Muscle layer of duodenum (tissue), 2 donors: ENCODE measurements at regions not wholly inside any gene's neighbourhood (a gene's known extent, or its start where the extent isn't known, plus 50 kb on each side); places are given as distances from the start of the nearest gene placed in this dataset.

Experiments
- H3K27ac ChIP-seq: one replicate; pipeline ENCODE4 v1.7.0; 2013; ENCODE audit warnings: mild to moderate bottlenecking, low read length
- H3K27me3 ChIP-seq: one replicate; pipeline ENCODE4 v1.7.0; 2013; ENCODE audit warnings: low read depth, mild to moderate bottlenecking, control low read depth, low read length
- H3K36me3 ChIP-seq, 2 donors: one replicate each; pipeline ENCODE4 v1.7.0; 2013; ENCODE audit warnings: low read length in 2 of 2, control low read depth in 1 of 2, mild to moderate bottlenecking in 1 of 2; ENCODE audit not compliant: insufficient read depth in 2 of 2, control insufficient read depth in 1 of 2
- H3K4me1 ChIP-seq, 2 donors: one replicate each; pipeline ENCODE4 v1.7.0; 2013; ENCODE audit warnings: low read length in 2 of 2, mild to moderate bottlenecking in 2 of 2, control low read depth in 1 of 2, moderate library complexity in 1 of 2; ENCODE audit not compliant: insufficient read depth in 2 of 2, control insufficient read depth in 1 of 2
- H3K4me3 ChIP-seq, 2 donors: one replicate each; pipeline ENCODE4 v1.7.0; 2013; ENCODE audit warnings: low read length in 2 of 2, low read depth in 1 of 2, mild to moderate bottlenecking in 1 of 2
- H3K9me3 ChIP-seq, 2 donors: one replicate each; pipeline ENCODE4 v1.7.0; 2013; ENCODE audit warnings: low read length in 2 of 2, control low read depth in 1 of 2, mild to moderate bottlenecking in 1 of 2; ENCODE audit not compliant: control insufficient read depth in 1 of 2
- donor health status: healthy.

GRCh38 chr6:169841251-169841650 lies 89.8 kb downstream of the ERMARD start:
- H3K27ac ChIP-seq = no peak overlapping the region
- no peaks in the 10 kb centered on the region for H3K4me1 ChIP-seq
- no peak overlapping the region for H3K4me3 ChIP-seq
- no peaks in the 10 kb centered on the region for H3K36me3 ChIP-seq
- no peaks in the 10 kb centered on the region for H3K9me3 ChIP-seq
- H3K27me3 ChIP-seq = no peaks in the 10 kb centered on the region

GRCh38 chr6:169839898-169840631 lies 88.6 kb downstream of the ERMARD start:
- no peaks in the 10 kb centered on the region for H3K36me3 ChIP-seq
- H3K4me3 ChIP-seq = no peak overlapping the region
- no peaks in the 10 kb centered on the region for H3K9me3 ChIP-seq
- H3K4me1 ChIP-seq = no peaks in the 10 kb centered on the region
- H3K27me3 ChIP-seq = no peaks in the 10 kb centered on the region
- no peak overlapping the region for H3K27ac ChIP-seq

- Histone ChIP-seq H3K9me3 (no peaks in the 10 kb centered on the region), H3K27ac (no peak overlapping the region), H3K36me3 (no peaks in the 10 kb centered on the region), H3K27me3 (no peaks in the 10 kb centered on the region), H3K4me1 (no peaks in the 10 kb centered on the region), H3K4me3 (no peak overlapping the region)
Measured at GRCh38 chr6:169839493-169839892, 88.1 kb downstream of the ERMARD start.

GRCh38 chr6:169839029-169839481 lies 87.6 kb downstream of the ERMARD start:
- no peaks in the 10 kb centered on the region for H3K36me3 ChIP-seq
- no peaks in the 10 kb centered on the region for H3K27me3 ChIP-seq
- no peaks in the 10 kb centered on the region for H3K9me3 ChIP-seq
- no peaks in the 10 kb centered on the region for H3K4me1 ChIP-seq
- H3K27ac ChIP-seq = no peak overlapping the region
- H3K4me3 ChIP-seq = no peak overlapping the region

GRCh38 chr6:169838346-169839028 lies 87.1 kb downstream of the ERMARD start:
- Histone ChIP-seq H3K27me3 (no peaks in the 10 kb centered on the region), H3K27ac (no peak overlapping the region), H3K4me3 (no peak overlapping the region), H3K9me3 (no peaks in the 10 kb centered on the region), H3K36me3 (no peaks in the 10 kb centered on the region), H3K4me1 (no peaks in the 10 kb centered on the region)

- no peaks in the 10 kb centered on the region for H3K36me3 ChIP-seq
- H3K4me1 ChIP-seq = no peaks in the 10 kb centered on the region
- H3K27me3 ChIP-seq = no peaks in the 10 kb centered on the region
- H3K9me3 ChIP-seq = no peaks in the 10 kb centered on the region
- H3K4me3 ChIP-seq = no peak overlapping the region
- no peak overlapping the region for H3K27ac ChIP-seq
Measured at GRCh38 chr6:169837529-169838250, 86.3 kb downstream of the ERMARD start.

GRCh38 chr6:169833258-169833794 lies 81.9 kb downstream of the ERMARD start:
- Histone ChIP-seq H3K27ac (no peak overlapping the region), H3K4me1 (peaks cover 0 to 5% of the 10 kb centered on the region in 2 donors), H3K9me3 (no peaks in the 10 kb centered on the region), H3K27me3 (no peaks in the 10 kb centered on the region), H3K4me3 (no peak overlapping the region), H3K36me3 (no peaks in the 10 kb centered on the region)

GRCh38 chr6:169832247-169832948 lies 81.0 kb downstream of the ERMARD start:
- H3K4me1 ChIP-seq = peaks cover 0 to 5% of the 10 kb centered on the region in 2 donors
- peak overlapping the region in 1 of 2 donors; percentile 4 for H3K4me3 ChIP-seq
- H3K36me3 ChIP-seq = no peaks in the 10 kb centered on the region
- H3K27ac ChIP-seq = no peak overlapping the region
- no peaks in the 10 kb centered on the region for H3K27me3 ChIP-seq
- H3K9me3 ChIP-seq = no peaks in the 10 kb centered on the region

- Histone ChIP-seq H3K4me1 (peaks cover 0 to 5% of the 10 kb centered on the region in 2 donors), H3K36me3 (no peaks in the 10 kb centered on the region), H3K27me3 (no peaks in the 10 kb centered on the region), H3K9me3 (no peaks in the 10 kb centered on the region), H3K27ac (no peak overlapping the region), H3K4me3 (peak overlapping the region in 1 of 2 donors; percentile 4)
Measured at GRCh38 chr6:169831450-169832246, 80.2 kb downstream of the ERMARD start.
